ENCODE measurements at regions not wholly inside any gene's neighbourhood (a gene's known extent, or its start where the extent isn't known, plus 50 kb on each side); places are given as distances from the start of the nearest gene placed in this dataset.

GRCh38 chr20:56764671-56765070 lies 135.6 kb downstream of the TFAP2C start:
- TF ChIP-seq, protein P1, sequence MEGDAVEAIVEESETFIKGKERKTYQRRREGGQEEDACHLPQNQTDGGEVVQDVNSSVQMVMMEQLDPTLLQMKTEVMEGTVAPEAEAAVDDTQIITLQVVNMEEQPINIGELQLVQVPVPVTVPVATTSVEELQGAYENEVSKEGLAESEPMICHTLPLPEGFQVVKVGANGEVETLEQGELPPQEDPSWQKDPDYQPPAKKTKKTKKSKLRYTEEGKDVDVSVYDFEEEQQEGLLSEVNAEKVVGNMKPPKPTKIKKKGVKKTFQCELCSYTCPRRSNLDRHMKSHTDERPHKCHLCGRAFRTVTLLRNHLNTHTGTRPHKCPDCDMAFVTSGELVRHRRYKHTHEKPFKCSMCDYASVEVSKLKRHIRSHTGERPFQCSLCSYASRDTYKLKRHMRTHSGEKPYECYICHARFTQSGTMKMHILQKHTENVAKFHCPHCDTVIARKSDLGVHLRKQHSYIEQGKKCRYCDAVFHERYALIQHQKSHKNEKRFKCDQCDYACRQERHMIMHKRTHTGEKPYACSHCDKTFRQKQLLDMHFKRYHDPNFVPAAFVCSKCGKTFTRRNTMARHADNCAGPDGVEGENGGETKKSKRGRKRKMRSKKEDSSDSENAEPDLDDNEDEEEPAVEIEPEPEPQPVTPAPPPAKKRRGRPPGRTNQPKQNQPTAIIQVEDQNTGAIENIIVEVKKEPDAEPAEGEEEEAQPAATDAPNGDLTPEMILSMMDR (conservative IDR thresholded peaks at IDR 0.05; ENCODE audit: low read depth, low read length), result no peak
- no peak for TF ChIP-seq EZH2 (IDR thresholded peaks at IDR 0.05; ENCODE audit: borderline replicate concordance, low read depth, low read length, poor library complexity, severe bottlenecking)
